Fibroblast of lung (primary cell): ENCODE measurements at regions not wholly inside any gene's neighbourhood (a gene's known extent, or its start where the extent isn't known, plus 50 kb on each side); places are given as distances from the start of the nearest gene placed in this dataset.

Source experiments
- DNase-seq, 2 donors: peaks; one replicate each; pipeline versions ENCODE4 v3.0.0 to v3.0.0-alpha.2; 2010; ENCODE audit warnings: low read depth in 2 of 2
- H2AFZ ChIP-seq: 2 replicates; pipeline ENCODE4 v1.5.1; 2012; ENCODE audit warnings: low read length, control low read depth, inconsistent platforms
- H3K27ac ChIP-seq: 2 replicates; pipeline ENCODE4 v1.5.1; 2011; ENCODE audit warnings: low read length, control low read depth; ENCODE audit not compliant: insufficient read depth
- H3K27me3 ChIP-seq: 2 replicates; pipeline ENCODE4 v1.5.1; 2011; ENCODE audit warnings: mild to moderate bottlenecking, low read length; ENCODE audit not compliant: control insufficient read depth, insufficient read depth
- H3K36me3 ChIP-seq: 2 replicates; pipeline ENCODE4 v1.5.1; 2011; ENCODE audit warnings: low read length; ENCODE audit not compliant: control insufficient read depth, insufficient read depth
- H3K4me1 ChIP-seq: 2 replicates; pipeline ENCODE4 v1.5.1; 2011; ENCODE audit warnings: low read length; ENCODE audit not compliant: control insufficient read depth, insufficient read depth; ENCODE audit errors: extremely low read depth
- H3K4me2 ChIP-seq: 2 replicates; pipeline ENCODE4 v1.5.1; 2011; ENCODE audit warnings: low read length, control low read depth; ENCODE audit not compliant: insufficient read depth; ENCODE audit errors: extremely low read depth
- H3K4me3 ChIP-seq, 4 experiments: fragments of 200-600 bp in 1 of 4; sonication (generic) in 1 of 4; replicated peaks in 1 of 4; 2 replicates each; pipeline ENCODE4 v1.5.1; 2011 to 2016; ENCODE audit warnings: low read length in 4 of 4, low read depth in 3 of 4, mild to moderate bottlenecking in 3 of 4, control low read depth in 2 of 4, inconsistent platforms in 1 of 4, mixed read lengths in 1 of 4; ENCODE audit not compliant: insufficient read depth in 1 of 4; ENCODE audit errors: control extremely low read depth in 1 of 4
- H3K79me2 ChIP-seq: 2 replicates; pipeline ENCODE4 v1.5.1; 2012; ENCODE audit warnings: mild to moderate bottlenecking, low read length, inconsistent platforms; ENCODE audit not compliant: control insufficient read depth, insufficient read depth
- H3K9ac ChIP-seq: 2 replicates; pipeline ENCODE4 v1.5.1; 2011; ENCODE audit warnings: mild to moderate bottlenecking, low read length, control low read depth; ENCODE audit not compliant: insufficient read depth
- H3K9me3 ChIP-seq: 2 replicates; pipeline ENCODE4 v1.5.1; 2012; ENCODE audit warnings: low read depth, low read length; ENCODE audit not compliant: control insufficient read depth, insufficient read depth
- H4K20me1 ChIP-seq: 2 replicates; pipeline ENCODE4 v1.5.1; 2011; ENCODE audit warnings: low read length; ENCODE audit not compliant: control insufficient read depth, insufficient read depth; ENCODE audit errors: extremely low read depth
- CTCF ChIP-seq, 2 donors: IDR thresholded peaks in 1 of 2; conservative IDR thresholded peaks in 1 of 2; 1 replicate in 1 of 2; 2 replicates in 1 of 2; pipeline ENCODE4 v1.5.1; 2011 to 2012; ENCODE audit warnings: low read length in 2 of 2, control low read depth in 1 of 2, inconsistent platforms in 1 of 2, low read depth in 1 of 2, mild to moderate bottlenecking in 1 of 2
- EZH2 ChIP-seq: IDR thresholded peaks from 2 replicates; pipeline ENCODE4 v1.5.1; 2012; ENCODE audit warnings: low read length, control low read depth, mild to moderate bottlenecking; ENCODE audit errors: missing control alignments

GRCh38 chr10:83725567-83725966, 413.7 kb upstream of the GHITM start:
- Histone ChIP-seq H3K36me3 (no peaks in the 10 kb centered on the region), H3K4me2 (no peak overlapping the region), H3K9ac (no peak overlapping the region), H3K79me2 (no peaks in the 10 kb centered on the region), H3K4me1 (no peaks in the 10 kb centered on the region), H3K9me3 (no peaks in the 10 kb centered on the region), H4K20me1 (no peaks in the 10 kb centered on the region), H3K27me3 (no peaks in the 10 kb centered on the region), H3K4me3 (no peak overlapping the region), H3K27ac (no peak overlapping the region), H2AFZ (no peak overlapping the region)
- TF ChIP-seq CTCF (conservative IDR thresholded peaks at IDR 0.05 in 1 of 2, IDR thresholded peaks at IDR 0.05 in 1 of 2; ENCODE audit: low read depth in 1 of 2, low read length in 2 of 2) (no peak), EZH2 (no peak)
- no peak for DNase-seq

- DNase-seq: no peak
- Histone ChIP-seq H3K9me3 (no peaks in the 10 kb centered on the region), H2AFZ (no peak overlapping the region), H3K79me2 (no peaks in the 10 kb centered on the region), H4K20me1 (no peaks in the 10 kb centered on the region), H3K27ac (no peak overlapping the region), H3K4me1 (no peaks in the 10 kb centered on the region), H3K4me3 (no peak overlapping the region), H3K36me3 (no peaks in the 10 kb centered on the region), H3K4me2 (no peak overlapping the region), H3K27me3 (no peaks in the 10 kb centered on the region), H3K9ac (no peak overlapping the region)
- TF ChIP-seq EZH2: no peak
- no peak for TF ChIP-seq CTCF (conservative IDR thresholded peaks at IDR 0.05 in 1 of 2, IDR thresholded peaks at IDR 0.05 in 1 of 2; ENCODE audit: low read depth in 1 of 2, low read length in 2 of 2)
Observed at GRCh38 chr10:83734278-83734677, 405.0 kb upstream of the GHITM start.

- Histone ChIP-seq H3K4me3 (no peak overlapping the region), H3K36me3 (no peaks in the 10 kb centered on the region), H2AFZ (no peak overlapping the region), H3K9me3 (no peaks in the 10 kb centered on the region), H3K79me2 (no peaks in the 10 kb centered on the region), H3K9ac (no peak overlapping the region), H3K4me1 (no peaks in the 10 kb centered on the region), H3K27ac (no peak overlapping the region), H3K27me3 (no peaks in the 10 kb centered on the region), H4K20me1 (no peaks in the 10 kb centered on the region), H3K4me2 (no peak overlapping the region)
- no peak for TF ChIP-seq EZH2
- TF ChIP-seq CTCF (conservative IDR thresholded peaks at IDR 0.05 in 1 of 2, IDR thresholded peaks at IDR 0.05 in 1 of 2; ENCODE audit: low read depth in 1 of 2, low read length in 2 of 2): no peak
- DNase-seq: no peak
Observed at GRCh38 chr10:83736008-83736407, 403.3 kb upstream of the GHITM start.
